PC-3 (cell line): ENCODE measurements at regions not wholly inside any gene's neighbourhood (a gene's known extent, or its start where the extent isn't known, plus 50 kb on each side); places are given as distances from the start of the nearest gene placed in this dataset.

ENCODE experiments used
- EZH2 ChIP-seq: fragments of 300-600 bp; sonication (generic); IDR thresholded peaks from one replicate; pipeline ENCODE4 v1.6.1; 2017; ENCODE audit warnings: antibody characterized with exemption, mild to moderate bottlenecking, low read length; ENCODE audit not compliant: unreplicated experiment
- TF ChIP-seq, protein P1 (sequence below): fragments of 300-600 bp; sonication (generic); conservative IDR thresholded peaks from 2 replicates; pipeline ENCODE4 v1.5.1; 2017; ENCODE audit warnings: antibody characterized with exemption, low read depth, mild to moderate bottlenecking, low read length

DNA sequence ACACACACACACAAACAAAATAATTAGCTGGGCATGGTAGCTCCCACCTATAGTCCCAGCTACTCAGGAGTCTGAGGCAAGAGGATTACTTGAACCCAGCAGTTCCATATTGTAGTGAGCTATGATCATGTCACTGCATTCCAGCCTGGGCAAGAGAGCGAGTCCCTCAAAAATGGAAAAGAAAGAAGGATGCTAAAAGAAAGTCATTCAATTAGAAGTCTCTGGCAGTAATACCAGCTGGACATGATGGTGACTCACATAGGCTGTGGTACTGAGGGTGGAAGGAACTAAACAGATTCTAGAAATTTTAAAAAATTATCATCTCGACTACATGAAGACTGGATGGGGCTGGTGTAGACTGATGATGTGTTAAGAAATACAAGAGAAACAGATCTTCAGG lies 385.3 kb downstream of the ETV1 start:
- TF ChIP-seq, protein P1, sequence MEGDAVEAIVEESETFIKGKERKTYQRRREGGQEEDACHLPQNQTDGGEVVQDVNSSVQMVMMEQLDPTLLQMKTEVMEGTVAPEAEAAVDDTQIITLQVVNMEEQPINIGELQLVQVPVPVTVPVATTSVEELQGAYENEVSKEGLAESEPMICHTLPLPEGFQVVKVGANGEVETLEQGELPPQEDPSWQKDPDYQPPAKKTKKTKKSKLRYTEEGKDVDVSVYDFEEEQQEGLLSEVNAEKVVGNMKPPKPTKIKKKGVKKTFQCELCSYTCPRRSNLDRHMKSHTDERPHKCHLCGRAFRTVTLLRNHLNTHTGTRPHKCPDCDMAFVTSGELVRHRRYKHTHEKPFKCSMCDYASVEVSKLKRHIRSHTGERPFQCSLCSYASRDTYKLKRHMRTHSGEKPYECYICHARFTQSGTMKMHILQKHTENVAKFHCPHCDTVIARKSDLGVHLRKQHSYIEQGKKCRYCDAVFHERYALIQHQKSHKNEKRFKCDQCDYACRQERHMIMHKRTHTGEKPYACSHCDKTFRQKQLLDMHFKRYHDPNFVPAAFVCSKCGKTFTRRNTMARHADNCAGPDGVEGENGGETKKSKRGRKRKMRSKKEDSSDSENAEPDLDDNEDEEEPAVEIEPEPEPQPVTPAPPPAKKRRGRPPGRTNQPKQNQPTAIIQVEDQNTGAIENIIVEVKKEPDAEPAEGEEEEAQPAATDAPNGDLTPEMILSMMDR, result no peak
- TF ChIP-seq EZH2, result no peak
